HG02970 (cell line): ENCODE measurements at regions not wholly inside any gene's neighbourhood (a gene's known extent, or its start where the extent isn't known, plus 50 kb on each side); places are given as distances from the start of the nearest gene placed in this dataset.

Experiments used
- ATAC-seq: cut with Tn5 transposase; IDR thresholded peaks from one replicate; pipeline ENCODE4 v1.9.1; 2021; ENCODE audit warnings: mild to moderate bottlenecking, moderate library complexity, moderate number of reproducible peaks; ENCODE audit not compliant: unreplicated experiment, low FRiP score

GRCh38 chr2:149832324-149832723, 244.7 kb upstream of the MMADHC start:
- ATAC-seq, result no peak

- ATAC-seq, result no peak
Measured at GRCh38 chr2:149828520-149829210, 241.1 kb upstream of the MMADHC start.

DNA sequence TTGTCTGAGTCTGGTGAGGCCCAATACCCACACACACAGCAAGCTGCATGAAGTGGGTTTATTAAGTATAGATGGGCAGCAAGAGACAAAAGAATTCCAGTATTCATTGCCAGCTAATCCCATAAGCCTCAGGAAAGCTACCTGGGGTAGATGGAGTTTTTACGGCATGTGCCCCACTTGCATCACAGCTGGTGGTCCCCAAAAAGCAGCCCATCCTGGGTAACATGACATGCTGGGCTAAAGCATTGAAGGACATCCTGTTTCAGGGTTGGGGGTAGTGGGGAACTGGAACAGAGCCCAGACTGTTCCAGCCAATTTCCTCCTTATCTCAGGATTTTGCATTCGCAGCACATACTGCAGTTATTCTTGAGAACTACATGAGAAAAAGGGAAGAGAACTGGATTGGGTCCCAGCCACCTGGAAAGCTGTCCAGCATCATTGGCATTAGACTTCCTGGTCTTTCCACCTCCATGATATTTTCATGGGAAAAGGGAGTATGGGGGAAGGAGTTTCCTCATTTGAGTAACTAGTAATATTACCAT, 240.1 kb upstream of the MMADHC start:
- no peak for ATAC-seq

DNA sequence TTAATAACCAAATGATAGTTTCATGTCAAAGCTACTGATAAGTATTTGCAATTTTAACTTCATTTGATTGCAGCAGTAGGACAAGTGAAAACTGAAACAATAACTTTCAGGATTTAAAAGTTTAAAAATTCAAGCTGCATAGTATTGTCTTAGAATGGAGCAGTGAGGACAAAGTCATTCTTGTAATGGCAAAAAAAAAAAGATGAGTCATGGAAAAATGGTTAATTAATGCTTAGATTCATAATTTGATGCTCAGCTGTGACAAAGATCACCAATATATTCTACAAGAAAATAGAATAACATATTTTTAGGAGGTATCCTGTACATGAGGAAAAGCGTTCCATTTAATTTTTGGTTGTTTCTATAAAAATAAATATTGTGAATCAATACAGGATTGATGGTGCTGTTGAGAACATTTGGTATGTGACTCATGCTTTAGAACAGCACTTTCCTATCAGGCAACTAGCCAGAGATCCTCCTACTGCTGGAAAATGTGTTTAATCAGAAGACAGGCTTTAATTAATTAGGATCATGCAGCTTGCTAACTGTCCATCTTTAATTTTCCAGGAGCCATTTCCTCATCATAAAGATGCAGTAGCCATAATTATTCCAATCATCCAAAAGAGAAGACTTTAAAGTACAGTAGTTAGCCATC, 239.0 kb upstream of the MMADHC start:
- no peak for ATAC-seq

- no peak for ATAC-seq
Measured at GRCh38 chr2:149825473-149825872, 237.9 kb upstream of the MMADHC start.

- no peak for ATAC-seq
Measured at GRCh38 chr2:149824136-149824535, 236.6 kb upstream of the MMADHC start.

GRCh38 chr2:149819356-149819957, 231.9 kb upstream of the MMADHC start:
- no peak for ATAC-seq

- no peak for ATAC-seq
Measured at GRCh38 chr2:149816756-149817551, 229.4 kb upstream of the MMADHC start.

GRCh38 chr2:149815941-149816340, 228.4 kb upstream of the MMADHC start:
- no peak for ATAC-seq

DNA sequence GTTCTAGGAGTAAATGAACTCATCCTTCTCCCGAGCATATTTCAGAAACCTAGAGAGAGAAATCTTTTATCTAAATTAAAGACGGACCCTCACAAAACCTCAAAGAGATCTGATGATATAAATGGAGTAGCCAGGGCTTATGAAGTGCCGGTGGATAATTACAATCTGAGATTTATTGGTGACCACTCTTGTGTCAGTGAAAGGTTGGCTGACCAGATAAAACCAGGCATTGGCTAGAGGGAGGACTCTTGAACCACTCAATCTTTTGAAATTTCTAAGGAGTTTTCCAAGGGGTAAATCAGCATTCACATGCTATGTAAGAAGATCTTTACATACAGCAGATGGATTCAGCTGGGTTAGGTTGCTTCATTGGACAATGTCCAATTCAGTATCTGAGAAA, 227.3 kb upstream of the MMADHC start:
- ATAC-seq, result no peak

DNA sequence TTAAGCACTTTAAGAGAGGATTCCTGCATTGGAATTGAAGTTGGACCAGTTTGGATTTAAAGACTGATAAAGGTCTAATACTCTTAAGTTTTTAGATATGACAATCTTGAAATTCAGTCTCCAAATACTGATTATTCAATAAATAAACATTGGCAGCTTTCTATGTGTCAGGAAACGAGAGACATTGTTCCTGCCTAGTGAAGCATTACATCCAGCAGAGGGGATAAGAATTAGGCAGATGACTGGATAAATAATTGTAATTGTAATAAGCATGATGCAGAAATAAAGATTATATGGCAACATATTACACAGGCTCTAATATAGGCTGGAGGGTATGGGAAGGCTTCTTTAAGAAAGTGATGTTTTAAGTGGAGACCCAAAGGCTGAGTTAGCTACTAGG, 226.5 kb upstream of the MMADHC start:
- ATAC-seq, result no peak

DNA sequence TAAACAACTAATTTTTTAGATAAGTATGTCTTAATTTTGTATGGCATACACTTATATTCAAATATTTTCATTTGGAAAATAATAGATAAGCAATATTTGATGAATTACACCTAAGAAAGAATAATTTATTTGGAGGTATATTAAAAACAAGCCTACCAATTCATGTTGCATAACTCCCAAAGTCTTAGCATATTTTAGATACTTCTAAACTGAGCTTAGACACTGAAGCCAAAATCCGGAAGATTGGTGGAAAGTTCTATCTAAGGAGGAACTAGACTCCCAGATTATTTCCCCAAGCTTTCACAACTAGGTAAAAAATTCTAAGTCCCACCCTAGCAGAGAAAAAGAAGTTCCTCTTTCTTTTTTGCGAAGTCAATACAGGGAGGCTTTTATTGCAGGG, 221.0 kb upstream of the MMADHC start:
- no peak for ATAC-seq

DNA sequence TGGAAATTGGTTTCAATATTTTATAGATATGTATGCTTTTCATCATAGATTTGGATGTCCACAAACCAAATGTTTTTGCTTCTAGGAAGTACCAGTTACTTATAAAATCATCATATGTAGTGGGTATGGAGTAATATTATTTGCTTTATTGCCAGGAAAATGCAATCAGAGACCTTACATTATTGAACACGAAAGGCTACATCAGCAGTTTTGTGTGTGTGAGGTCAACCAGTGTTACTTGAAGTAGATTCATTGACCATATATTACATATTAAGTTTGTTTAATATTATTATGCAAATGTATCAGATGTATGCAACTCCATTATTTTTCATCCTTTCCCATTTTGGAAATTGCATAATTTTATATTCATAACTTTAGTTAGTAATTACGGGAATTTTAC, 219.1 kb upstream of the MMADHC start:
- ATAC-seq, result no peak

GRCh38 chr2:149800624-149801542, 213.3 kb upstream of the MMADHC start:
- ATAC-seq, result no peak

DNA sequence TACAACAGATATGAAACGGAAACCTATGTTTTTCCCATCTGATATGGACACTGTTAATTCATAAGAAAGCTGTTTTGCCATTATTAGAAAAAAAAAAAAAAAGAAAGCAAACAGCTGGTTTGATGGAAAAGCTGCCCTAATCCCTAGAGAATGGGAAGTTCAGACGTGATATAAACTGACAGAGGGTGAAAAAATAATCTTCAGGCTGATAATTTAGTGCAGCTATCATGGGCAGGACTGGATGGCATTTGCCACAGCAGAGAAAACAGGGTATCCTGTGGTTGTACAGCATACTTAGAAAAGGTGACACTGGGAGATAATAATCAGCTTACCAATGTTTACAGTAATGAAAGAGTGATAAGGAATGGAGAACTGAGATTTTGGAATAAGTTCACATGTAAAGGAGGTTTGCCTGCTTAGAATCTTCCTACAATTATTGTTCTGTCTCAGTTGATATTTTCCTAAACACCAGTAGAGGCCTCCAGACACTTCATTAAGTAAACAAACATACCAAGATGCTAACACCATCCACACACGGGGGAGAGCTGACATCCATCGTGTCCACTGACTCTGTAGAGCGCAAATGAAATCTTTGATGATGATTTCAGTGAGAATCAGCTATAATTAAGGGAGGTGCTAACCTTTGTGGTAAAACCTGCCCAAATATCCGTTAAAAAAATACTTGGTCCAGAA, 211.6 kb upstream of the MMADHC start:
- no peak for ATAC-seq

DNA sequence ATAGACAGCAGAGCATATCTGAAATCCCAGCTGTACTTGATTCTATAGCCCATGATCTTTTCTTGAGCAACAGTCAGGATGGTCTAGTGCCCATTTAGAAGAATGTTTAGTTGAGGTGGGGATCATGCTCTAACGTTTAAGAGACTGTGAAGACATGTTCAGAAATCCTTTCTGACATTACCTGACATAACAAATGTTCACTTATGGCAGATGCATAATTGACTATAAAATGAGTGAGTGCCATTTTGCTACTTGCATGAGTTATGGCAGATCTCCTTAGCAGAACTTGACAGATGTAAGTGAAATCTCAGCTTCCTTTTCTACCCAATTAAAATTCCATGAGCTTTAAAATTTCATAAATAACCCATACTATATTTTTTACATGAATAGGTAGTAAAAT, 209.5 kb upstream of the MMADHC start:
- ATAC-seq, result no peak

DNA sequence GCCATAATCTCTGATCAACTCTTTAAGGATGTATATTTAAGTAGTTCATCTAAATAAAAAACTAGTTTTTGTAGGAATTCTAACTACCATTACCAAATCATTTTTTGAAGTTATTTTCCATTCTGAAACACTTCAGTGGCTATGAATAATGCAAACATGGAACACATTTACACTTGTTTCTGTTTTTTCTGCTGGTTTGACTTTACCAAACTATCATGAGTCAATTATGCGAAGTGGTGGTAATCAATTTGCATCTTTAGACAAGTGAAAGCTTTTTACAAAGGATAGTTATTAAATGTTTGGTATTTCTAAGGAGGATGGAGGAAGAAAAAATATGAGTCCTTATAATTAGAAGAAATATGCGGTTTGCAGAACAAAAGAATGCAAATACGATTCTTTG, 202.0 kb upstream of the MMADHC start:
- ATAC-seq, result no peak

GRCh38 chr2:149787206-149787605, 199.6 kb upstream of the MMADHC start:
- no peak for ATAC-seq

GRCh38 chr2:149783284-149783683, 195.7 kb upstream of the MMADHC start:
- ATAC-seq, result no peak
